HL-60 (cell line): ENCODE measurements at regions not wholly inside any gene's neighbourhood (a gene's known extent, or its start where the extent isn't known, plus 50 kb on each side); places are given as distances from the start of the nearest gene placed in this dataset.

Source experiments
- DNase-seq, 2 experiments: peaks; one replicate each; pipeline ENCODE4 v3.0.0-alpha.2; 2010 to 2020; ENCODE audit warnings: low read depth in 1 of 2, low spot score in 1 of 2
- H3K27ac ChIP-seq: fragments of 250-450 bp; sonication (Bioruptor Pico); replicated peaks from 2 replicates; pipeline ENCODE4 v1.5.1; 2020; ENCODE audit warnings: mild to moderate bottlenecking, moderate library complexity
- H3K27me3 ChIP-seq: fragments of 250-450 bp; sonication (Bioruptor Pico); 2 replicates; pipeline ENCODE4 v1.5.1; 2021; ENCODE audit warnings: mild to moderate bottlenecking, moderate library complexity; ENCODE audit not compliant: insufficient read depth, poor library complexity, severe bottlenecking
- H3K4me3 ChIP-seq: replicated peaks from 2 replicates; pipeline ENCODE4 v1.5.1; 2011; ENCODE audit warnings: mild to moderate bottlenecking, control low read depth, low read length; ENCODE audit not compliant: insufficient read depth
- GABPA ChIP-seq: IDR thresholded peaks from 2 replicates; pipeline ENCODE4 v1.6.1; 2012; ENCODE audit warnings: low read depth
- POLR2AphosphoS5 ChIP-seq: IDR thresholded peaks from 2 replicates; pipeline ENCODE4 v1.6.1; 2012; ENCODE audit warnings: low read depth
- SPI1 ChIP-seq: IDR thresholded peaks from 2 replicates; pipeline ENCODE4 v1.6.1; 2012; ENCODE audit warnings: low read depth, mild to moderate bottlenecking, borderline replicate concordance
- TF ChIP-seq, protein P1 (sequence below): IDR thresholded peaks from 2 replicates; pipeline ENCODE4 v1.6.1; 2012; ENCODE audit warnings: low read depth; ENCODE audit not compliant: insufficient replicate concordance
- TF ChIP-seq, protein P2 (sequence below): IDR thresholded peaks from one replicate; pipeline ENCODE4 v1.5.1; 2011; ENCODE audit warnings: low read length, control low read depth, inconsistent platforms; ENCODE audit not compliant: insufficient read depth

GRCh38 chr2:16136461-16137035 lies 196.2 kb downstream of the MYCN start:
- Histone ChIP-seq H3K27me3 (no peaks in the 10 kb centered on the region), H3K27ac (no peak overlapping the region), H3K4me3 (no peak overlapping the region)
- TF ChIP-seq GABPA (no peak), POLR2AphosphoS5 (no peak), SPI1 (no peak)
- TF ChIP-seq, protein P1, sequence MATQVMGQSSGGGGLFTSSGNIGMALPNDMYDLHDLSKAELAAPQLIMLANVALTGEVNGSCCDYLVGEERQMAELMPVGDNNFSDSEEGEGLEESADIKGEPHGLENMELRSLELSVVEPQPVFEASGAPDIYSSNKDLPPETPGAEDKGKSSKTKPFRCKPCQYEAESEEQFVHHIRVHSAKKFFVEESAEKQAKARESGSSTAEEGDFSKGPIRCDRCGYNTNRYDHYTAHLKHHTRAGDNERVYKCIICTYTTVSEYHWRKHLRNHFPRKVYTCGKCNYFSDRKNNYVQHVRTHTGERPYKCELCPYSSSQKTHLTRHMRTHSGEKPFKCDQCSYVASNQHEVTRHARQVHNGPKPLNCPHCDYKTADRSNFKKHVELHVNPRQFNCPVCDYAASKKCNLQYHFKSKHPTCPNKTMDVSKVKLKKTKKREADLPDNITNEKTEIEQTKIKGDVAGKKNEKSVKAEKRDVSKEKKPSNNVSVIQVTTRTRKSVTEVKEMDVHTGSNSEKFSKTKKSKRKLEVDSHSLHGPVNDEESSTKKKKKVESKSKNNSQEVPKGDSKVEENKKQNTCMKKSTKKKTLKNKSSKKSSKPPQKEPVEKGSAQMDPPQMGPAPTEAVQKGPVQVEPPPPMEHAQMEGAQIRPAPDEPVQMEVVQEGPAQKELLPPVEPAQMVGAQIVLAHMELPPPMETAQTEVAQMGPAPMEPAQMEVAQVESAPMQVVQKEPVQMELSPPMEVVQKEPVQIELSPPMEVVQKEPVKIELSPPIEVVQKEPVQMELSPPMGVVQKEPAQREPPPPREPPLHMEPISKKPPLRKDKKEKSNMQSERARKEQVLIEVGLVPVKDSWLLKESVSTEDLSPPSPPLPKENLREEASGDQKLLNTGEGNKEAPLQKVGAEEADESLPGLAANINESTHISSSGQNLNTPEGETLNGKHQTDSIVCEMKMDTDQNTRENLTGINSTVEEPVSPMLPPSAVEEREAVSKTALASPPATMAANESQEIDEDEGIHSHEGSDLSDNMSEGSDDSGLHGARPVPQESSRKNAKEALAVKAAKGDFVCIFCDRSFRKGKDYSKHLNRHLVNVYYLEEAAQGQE = no peak
- TF ChIP-seq, protein P2, sequence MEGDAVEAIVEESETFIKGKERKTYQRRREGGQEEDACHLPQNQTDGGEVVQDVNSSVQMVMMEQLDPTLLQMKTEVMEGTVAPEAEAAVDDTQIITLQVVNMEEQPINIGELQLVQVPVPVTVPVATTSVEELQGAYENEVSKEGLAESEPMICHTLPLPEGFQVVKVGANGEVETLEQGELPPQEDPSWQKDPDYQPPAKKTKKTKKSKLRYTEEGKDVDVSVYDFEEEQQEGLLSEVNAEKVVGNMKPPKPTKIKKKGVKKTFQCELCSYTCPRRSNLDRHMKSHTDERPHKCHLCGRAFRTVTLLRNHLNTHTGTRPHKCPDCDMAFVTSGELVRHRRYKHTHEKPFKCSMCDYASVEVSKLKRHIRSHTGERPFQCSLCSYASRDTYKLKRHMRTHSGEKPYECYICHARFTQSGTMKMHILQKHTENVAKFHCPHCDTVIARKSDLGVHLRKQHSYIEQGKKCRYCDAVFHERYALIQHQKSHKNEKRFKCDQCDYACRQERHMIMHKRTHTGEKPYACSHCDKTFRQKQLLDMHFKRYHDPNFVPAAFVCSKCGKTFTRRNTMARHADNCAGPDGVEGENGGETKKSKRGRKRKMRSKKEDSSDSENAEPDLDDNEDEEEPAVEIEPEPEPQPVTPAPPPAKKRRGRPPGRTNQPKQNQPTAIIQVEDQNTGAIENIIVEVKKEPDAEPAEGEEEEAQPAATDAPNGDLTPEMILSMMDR = no peak
- DNase-seq = no peak

DNA sequence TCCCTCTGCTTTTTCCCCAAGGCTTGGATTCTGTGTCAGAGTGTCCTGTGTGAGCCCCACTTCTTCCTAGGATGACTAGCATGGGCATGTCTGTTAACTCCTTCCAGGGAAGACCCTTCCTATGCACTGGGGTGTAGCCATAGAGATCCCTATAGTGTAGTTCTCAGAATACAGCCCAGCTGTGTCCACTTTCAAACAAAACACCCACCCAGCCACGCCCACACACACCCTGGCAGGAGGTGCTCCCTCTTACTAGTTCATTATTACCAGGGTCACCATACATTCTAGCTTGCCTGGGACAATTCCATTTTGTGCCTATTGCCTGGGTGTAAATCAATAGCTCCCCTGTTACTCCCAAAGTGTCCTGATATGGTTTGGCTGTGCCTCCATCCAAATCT lies 195.6 kb downstream of the MYCN start:
- Histone ChIP-seq H3K4me3 (no peak overlapping the region), H3K27me3 (no peaks in the 10 kb centered on the region), H3K27ac (no peak overlapping the region)
- DNase-seq = no peak
- no peak for TF ChIP-seq SPI1
- TF ChIP-seq POLR2AphosphoS5 = no peak
- TF ChIP-seq, protein P2 = no peak
- no peak for TF ChIP-seq GABPA
- TF ChIP-seq, protein P1 = no peak

GRCh38 chr2:16135196-16135912 lies 195.0 kb downstream of the MYCN start:
- no peak overlapping the region for H3K4me3 ChIP-seq
- no peak for DNase-seq
- no peaks in the 10 kb centered on the region for H3K27me3 ChIP-seq
- TF ChIP-seq POLR2AphosphoS5 = no peak
- TF ChIP-seq, protein P2 = no peak
- no peak for TF ChIP-seq SPI1
- TF ChIP-seq GABPA = no peak
- H3K27ac ChIP-seq = no peak overlapping the region
